ENCODE measurements at regions not wholly inside any gene's neighbourhood (a gene's known extent, or its start where the extent isn't known, plus 50 kb on each side); places are given as distances from the start of the nearest gene placed in this dataset.

GRCh38 chr2:106270471-106270891 is 76.4 kb upstream of the UXS1 start:
- TF ChIP-seq, protein P1, sequence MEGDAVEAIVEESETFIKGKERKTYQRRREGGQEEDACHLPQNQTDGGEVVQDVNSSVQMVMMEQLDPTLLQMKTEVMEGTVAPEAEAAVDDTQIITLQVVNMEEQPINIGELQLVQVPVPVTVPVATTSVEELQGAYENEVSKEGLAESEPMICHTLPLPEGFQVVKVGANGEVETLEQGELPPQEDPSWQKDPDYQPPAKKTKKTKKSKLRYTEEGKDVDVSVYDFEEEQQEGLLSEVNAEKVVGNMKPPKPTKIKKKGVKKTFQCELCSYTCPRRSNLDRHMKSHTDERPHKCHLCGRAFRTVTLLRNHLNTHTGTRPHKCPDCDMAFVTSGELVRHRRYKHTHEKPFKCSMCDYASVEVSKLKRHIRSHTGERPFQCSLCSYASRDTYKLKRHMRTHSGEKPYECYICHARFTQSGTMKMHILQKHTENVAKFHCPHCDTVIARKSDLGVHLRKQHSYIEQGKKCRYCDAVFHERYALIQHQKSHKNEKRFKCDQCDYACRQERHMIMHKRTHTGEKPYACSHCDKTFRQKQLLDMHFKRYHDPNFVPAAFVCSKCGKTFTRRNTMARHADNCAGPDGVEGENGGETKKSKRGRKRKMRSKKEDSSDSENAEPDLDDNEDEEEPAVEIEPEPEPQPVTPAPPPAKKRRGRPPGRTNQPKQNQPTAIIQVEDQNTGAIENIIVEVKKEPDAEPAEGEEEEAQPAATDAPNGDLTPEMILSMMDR (IDR thresholded peaks at IDR 0.05) = no peak
- TF ChIP-seq POLR2A (IDR thresholded peaks at IDR 0.05) = no peak
